ENCODE measurements at regions not wholly inside any gene's neighbourhood (a gene's known extent, or its start where the extent isn't known, plus 50 kb on each side); places are given as distances from the start of the nearest gene placed in this dataset.

DNA sequence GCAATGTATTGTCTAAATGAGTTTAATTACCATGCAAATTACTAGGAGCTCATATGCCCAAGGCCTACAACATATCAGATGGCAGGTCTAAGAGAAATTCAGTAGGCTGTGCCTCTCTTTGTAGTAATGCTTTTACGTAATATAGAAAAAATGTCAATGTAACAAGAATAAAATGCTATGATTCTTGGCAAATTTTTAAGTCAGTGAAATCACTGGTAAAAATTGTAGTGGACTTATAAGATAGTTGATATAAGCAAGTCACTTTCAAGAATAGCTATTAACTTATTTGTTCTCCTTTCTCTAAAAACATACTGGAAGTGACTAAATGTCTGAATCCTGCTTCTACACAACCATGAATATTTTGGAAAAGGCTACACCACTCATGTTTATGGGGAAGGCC is 707.8 kb downstream of the TUSC7 start:
- no peak overlapping the region for H3K9ac ChIP-seq
- H2AFZ ChIP-seq (ENCODE audit: low read depth): no peak overlapping the region
- no peak overlapping the region for H3K4me3 ChIP-seq (IDR thresholded peaks at IDR 0.05; ENCODE audit: insufficient read depth, low read depth, low read length)
- no peaks in the 10 kb centered on the region for H3K79me2 ChIP-seq (ENCODE audit: insufficient read depth, low read depth)
- H3K4me2 ChIP-seq: no peak overlapping the region
- no peak overlapping the region for H3K27ac ChIP-seq
- no peaks in the 10 kb centered on the region for H3K4me1 ChIP-seq (ENCODE audit: low read depth, poor library complexity, severe bottlenecking)
- no peaks in the 10 kb centered on the region for H3K36me3 ChIP-seq (ENCODE audit: insufficient read depth)
- no peaks in the 10 kb centered on the region for H3K27me3 ChIP-seq (ENCODE audit: insufficient read depth, low read depth)
- TF ChIP-seq, protein P1, sequence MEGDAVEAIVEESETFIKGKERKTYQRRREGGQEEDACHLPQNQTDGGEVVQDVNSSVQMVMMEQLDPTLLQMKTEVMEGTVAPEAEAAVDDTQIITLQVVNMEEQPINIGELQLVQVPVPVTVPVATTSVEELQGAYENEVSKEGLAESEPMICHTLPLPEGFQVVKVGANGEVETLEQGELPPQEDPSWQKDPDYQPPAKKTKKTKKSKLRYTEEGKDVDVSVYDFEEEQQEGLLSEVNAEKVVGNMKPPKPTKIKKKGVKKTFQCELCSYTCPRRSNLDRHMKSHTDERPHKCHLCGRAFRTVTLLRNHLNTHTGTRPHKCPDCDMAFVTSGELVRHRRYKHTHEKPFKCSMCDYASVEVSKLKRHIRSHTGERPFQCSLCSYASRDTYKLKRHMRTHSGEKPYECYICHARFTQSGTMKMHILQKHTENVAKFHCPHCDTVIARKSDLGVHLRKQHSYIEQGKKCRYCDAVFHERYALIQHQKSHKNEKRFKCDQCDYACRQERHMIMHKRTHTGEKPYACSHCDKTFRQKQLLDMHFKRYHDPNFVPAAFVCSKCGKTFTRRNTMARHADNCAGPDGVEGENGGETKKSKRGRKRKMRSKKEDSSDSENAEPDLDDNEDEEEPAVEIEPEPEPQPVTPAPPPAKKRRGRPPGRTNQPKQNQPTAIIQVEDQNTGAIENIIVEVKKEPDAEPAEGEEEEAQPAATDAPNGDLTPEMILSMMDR (conservative IDR thresholded peaks at IDR 0.05; ENCODE audit: low read depth, low read length): no peak
- H4K20me1 ChIP-seq (ENCODE audit: insufficient read depth): no peaks in the 10 kb centered on the region

DNA sequence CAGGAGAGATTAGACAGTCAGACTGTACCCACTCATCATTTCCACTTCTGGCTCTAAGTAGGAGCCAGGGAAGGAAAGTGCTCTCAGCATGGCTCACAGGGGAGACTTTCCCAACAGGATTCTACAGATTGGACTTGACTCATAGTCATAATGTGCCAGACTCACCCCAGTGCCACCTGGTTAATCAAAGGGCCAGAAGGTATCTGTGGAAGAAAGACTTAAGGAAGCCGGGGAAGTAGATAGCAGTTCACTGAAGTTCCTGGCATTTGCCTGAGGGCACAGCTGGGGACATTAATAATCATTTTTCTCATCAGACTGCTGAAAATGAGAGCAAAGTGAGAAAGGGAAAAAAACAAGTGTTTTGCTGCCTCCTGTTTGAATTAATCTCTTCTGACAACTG is 717.5 kb downstream of the TUSC7 start:
- Histone ChIP-seq H3K4me2 (no peak overlapping the region), H3K79me2 (ENCODE audit: insufficient read depth, low read depth) (no peaks in the 10 kb centered on the region), H3K36me3 (ENCODE audit: insufficient read depth) (no peaks in the 10 kb centered on the region), H3K27me3 (ENCODE audit: insufficient read depth, low read depth) (no peaks in the 10 kb centered on the region), H3K4me1 (ENCODE audit: low read depth, poor library complexity, severe bottlenecking) (no peaks in the 10 kb centered on the region), H3K27ac (no peak overlapping the region), H2AFZ (ENCODE audit: low read depth) (no peak overlapping the region), H4K20me1 (ENCODE audit: insufficient read depth) (no peaks in the 10 kb centered on the region), H3K4me3 (IDR thresholded peaks at IDR 0.05; ENCODE audit: insufficient read depth, low read depth, low read length) (no peak overlapping the region), H3K9ac (no peak overlapping the region)
- TF ChIP-seq, protein P1 (conservative IDR thresholded peaks at IDR 0.05; ENCODE audit: low read depth, low read length): no peak

- no peaks in the 10 kb centered on the region for H4K20me1 ChIP-seq (ENCODE audit: insufficient read depth)
- TF ChIP-seq, protein P1 (conservative IDR thresholded peaks at IDR 0.05; ENCODE audit: low read depth, low read length): no peak
- H3K36me3 ChIP-seq (ENCODE audit: insufficient read depth): no peaks in the 10 kb centered on the region
- no peaks in the 10 kb centered on the region for H3K4me1 ChIP-seq (ENCODE audit: low read depth, poor library complexity, severe bottlenecking)
- no peak overlapping the region for H3K9ac ChIP-seq
- no peak overlapping the region for H3K4me3 ChIP-seq (IDR thresholded peaks at IDR 0.05; ENCODE audit: insufficient read depth, low read depth, low read length)
- H2AFZ ChIP-seq (ENCODE audit: low read depth): no peak overlapping the region
- no peaks in the 10 kb centered on the region for H3K79me2 ChIP-seq (ENCODE audit: insufficient read depth, low read depth)
- H3K4me2 ChIP-seq: no peak overlapping the region
- H3K27me3 ChIP-seq (ENCODE audit: insufficient read depth, low read depth): no peaks in the 10 kb centered on the region
- no peak overlapping the region for H3K27ac ChIP-seq
These were observed 723.8 kb downstream of the TUSC7 start for GRCh38 chr3:117433427-117433826.

GRCh38 chr3:117434661-117435412 is 725.3 kb downstream of the TUSC7 start:
- H3K4me3 ChIP-seq (IDR thresholded peaks at IDR 0.05; ENCODE audit: insufficient read depth, low read depth, low read length): no peak overlapping the region
- H2AFZ ChIP-seq (ENCODE audit: low read depth): no peak overlapping the region
- no peaks in the 10 kb centered on the region for H3K4me1 ChIP-seq (ENCODE audit: low read depth, poor library complexity, severe bottlenecking)
- no peak overlapping the region for H3K9ac ChIP-seq
- H3K79me2 ChIP-seq (ENCODE audit: insufficient read depth, low read depth): no peaks in the 10 kb centered on the region
- H3K4me2 ChIP-seq: no peak overlapping the region
- H3K27ac ChIP-seq: no peak overlapping the region
- TF ChIP-seq, protein P1 (conservative IDR thresholded peaks at IDR 0.05; ENCODE audit: low read depth, low read length): no peak
- H3K36me3 ChIP-seq (ENCODE audit: insufficient read depth): no peaks in the 10 kb centered on the region
- no peaks in the 10 kb centered on the region for H3K27me3 ChIP-seq (ENCODE audit: insufficient read depth, low read depth)
- H4K20me1 ChIP-seq (ENCODE audit: insufficient read depth): no peaks in the 10 kb centered on the region

Measured in KMS-11 (cell line).